ENCODE measurements at regions not wholly inside any gene's neighbourhood (a gene's known extent, or its start where the extent isn't known, plus 50 kb on each side); places are given as distances from the start of the nearest gene placed in this dataset.

DNA sequence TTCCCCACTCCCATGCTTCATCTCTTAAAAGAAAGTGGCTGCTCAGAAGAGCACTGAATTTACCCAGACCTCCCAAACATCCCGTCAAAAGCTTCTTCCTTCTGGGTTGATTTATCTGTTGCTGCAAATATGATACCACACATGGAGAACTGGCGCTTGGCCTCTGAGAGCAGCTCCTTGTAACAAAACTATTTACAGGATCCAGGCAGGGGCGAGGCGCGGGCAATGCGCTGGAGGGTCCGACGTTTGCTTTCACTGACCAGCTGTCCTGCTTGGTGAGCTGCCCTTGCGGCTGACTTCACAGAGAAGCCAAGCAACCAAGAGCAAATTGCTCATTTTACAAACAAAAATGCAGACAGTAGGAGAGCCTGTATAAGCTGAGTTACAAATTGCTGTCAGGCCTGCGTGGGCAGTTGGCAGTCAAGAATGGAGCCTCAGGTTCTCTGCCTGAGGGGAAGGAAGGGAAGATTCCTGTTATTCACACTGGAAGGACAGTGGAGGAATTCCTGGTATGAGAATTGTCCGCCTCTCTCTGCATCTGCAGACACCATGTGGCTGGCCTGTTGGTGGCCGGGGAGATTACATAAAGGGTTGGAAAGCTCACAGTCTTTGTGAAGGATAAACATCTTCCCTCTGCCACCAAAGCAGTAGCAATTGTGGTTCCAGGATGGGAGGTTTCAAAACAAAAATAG lies 192.2 kb upstream of the LEF1 start:
- DNase-seq = no peak

DNA sequence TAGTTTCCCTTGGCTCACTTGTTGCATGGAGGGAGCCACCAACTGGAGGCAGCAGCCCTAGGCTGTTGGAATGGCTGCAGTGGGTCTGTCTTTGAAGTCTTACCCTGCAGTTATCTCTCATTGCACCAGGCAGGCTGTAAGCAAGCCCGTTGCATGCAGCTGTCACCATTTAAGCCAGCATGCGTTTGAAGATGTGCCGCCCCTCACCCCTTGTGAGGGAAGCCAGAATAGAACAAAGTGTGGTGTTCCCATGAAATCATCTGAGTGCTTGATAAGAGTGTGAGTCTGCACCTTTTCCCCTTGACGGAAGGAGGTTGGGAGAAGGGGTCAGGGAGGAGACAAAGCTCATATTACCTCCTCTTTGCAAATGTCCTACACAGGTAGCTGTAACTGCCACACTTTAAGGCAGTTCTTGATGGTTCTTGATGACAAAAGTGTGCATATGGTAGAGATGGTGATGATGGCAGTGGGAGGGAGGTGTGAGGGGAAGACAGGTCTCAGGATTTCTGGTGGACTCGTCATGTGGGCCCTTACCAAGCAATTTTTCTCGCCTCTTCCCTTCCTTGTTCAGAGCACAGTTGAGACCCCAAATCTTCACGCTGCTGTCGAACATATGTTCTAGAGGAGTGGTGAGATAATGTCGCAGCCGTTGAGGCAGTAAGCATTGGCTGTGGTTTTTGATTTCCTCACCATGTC lies 191.4 kb upstream of the LEF1 start:
- DNase-seq = no peak

DNA sequence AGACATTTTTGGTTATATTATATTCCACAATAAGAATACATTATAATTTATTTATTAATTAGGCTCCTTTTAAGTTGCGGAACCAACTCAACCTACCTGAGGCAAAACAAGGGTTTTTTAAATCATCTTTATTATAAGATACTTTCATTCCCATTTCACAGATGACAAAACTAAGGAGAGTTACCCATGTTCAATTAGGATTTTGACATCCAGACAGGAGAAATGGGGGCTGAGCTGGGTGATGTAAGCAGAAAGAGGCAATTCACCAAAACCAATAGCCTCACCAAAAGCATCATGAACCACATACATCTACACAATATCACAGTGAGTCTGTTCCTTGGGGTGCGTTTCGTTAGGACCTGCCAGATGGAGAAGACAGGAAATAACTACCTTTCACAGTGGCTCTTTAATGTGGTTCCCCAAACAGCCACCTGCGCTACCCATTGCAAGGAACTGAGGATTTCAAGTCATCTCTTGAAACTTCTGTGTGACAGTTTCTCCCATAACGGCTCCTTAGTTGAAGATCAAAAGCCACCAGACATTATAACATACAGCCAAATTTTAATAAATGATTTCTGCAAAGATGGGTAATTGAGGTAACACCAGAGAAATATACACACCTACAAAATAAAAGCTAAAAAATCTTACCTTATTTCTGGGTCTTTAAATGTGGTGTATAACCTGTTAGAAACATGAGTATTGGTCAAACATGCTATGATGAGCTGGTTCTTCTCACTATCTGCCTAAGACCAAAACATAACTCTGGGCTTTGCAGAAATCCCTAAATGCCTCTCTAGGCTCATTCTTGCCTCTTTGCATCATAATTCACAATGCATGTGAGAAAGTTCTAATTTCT lies 190.6 kb upstream of the LEF1 start:
- DNase-seq = no peak

DNA sequence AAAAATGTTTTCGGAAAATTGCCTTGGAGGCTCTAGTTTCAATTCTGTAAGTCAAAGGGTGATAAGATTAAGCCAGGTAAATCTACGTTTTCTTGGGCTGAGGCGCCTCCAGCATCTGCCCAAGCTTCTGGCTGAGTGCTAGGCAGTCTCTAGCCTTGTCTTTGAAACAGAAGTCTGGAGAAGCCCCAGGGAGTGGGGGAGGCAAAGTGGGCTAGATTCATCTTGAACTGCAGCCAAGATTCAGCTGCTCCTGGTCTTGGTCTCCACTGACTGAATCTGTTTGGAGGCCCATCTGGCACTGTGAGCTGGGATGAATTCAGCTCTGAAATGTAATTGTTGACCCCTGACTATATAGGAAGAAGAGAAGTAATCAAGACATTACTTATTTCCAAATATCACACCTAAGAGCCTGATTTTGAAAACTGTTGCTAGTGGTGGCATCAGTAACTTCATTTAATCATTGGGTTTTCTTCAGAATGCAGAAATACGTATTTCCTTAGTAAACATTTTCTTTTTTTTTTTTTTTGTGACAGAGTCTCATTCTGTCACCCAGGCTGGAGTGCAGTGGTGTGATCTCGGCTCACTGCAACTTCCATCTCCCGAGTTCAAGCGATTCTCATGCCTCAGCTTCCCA lies 187.3 kb upstream of the LEF1 start:
- DNase-seq = no peak

DNA sequence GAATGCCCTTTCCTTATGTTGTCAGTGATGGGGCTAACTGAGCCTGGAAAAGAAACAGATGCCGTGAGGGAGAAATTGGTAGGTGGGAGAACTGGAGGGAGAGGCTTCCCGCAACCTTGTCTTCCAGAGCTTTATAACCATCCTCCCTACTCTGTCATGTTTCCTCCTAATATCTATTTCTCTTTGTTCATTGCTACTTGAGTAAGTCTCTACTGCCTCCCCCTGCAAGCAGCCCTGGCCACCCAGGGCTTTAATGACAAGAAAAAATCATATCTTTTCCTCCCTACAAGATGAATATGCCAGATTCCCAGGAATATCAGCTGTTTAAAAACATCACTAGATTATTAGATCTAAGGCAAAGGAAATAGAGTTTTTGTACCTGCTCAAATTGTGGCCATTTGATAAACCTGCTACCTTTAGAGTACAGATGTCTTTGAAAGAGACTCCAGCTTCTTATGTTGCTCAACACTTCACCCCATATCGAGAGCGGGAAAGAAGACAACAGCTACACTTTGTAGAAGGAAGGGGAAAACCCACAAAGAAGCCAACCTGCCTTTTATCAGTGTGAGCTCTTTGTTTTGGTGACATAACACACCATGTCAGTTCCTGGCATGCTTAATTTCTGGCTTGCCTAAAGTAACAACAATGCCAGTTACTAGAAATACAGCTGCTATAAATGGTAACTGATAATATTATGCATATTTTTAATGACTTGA lies 186.6 kb upstream of the LEF1 start:
- no peak for DNase-seq

DNA sequence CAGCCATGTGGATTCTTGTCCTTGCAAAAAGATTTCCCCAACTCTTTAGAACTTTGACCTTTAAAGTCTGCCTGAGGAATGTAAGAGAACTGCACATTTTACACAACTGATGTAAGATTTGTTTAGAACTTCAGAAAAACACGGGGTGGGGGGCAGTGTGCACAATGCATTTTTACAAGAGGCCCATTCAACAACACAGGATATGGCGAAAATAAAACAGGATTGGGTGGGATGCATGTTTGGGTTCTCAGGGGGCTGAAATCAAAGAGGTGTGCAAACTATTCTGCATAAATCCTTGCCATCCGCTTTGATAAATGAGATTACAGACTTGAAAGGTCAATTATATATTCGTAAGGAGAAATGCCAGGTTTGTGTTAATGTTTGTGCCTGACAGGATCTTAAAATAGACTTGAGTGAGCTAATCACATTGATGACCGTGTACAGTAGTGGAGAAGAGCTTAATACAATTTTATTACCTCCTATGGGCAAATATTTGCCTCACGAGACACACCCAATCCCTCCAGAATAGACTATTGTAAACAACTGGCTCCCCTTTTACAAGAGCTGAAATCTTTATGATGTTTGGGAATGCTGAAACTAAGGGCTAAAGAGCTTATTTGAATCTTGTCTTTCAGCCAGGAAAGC lies 184.1 kb upstream of the LEF1 start:
- DNase-seq = no peak

DNA sequence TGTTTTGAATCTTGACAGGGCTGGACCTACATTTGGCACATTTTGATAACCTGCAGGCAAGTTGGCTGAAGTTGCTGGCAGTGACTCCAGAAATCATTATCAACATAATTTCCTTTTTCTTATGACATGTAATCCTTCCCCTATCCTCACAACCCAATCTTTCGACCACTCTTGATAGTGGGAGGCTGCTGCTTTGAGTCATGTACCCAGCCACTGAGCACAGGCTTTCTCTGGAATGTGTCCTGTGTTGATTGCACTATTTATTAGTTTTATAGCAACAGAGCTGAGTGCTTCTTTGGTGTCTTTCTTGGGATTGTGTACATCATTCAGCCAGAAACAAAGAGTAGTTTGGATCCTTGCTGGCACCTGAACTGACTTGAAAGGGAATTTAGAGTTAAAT lies 183.1 kb upstream of the LEF1 start:
- DNase-seq = no peak

DNA sequence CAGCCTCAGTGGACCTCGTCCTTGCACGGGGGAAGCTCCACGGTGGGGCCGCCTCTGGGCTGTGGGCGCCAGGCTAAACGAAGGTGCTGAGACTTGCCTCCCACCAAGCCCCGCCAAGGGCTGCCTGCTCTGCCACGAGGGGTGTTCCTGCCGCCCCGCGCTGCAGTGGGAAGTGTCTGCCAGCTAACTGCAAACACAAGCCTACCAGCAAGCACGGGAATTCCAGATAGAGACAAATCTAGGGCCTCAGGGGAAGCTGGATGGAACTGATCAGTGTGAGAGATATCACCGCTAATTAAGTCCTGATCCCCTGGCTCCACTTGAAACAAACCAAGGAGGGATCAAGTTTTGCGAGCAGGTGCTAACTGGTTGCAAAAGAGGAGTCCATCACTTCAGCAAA lies 181.6 kb upstream of the LEF1 start:
- DNase-seq = no peak

DNA sequence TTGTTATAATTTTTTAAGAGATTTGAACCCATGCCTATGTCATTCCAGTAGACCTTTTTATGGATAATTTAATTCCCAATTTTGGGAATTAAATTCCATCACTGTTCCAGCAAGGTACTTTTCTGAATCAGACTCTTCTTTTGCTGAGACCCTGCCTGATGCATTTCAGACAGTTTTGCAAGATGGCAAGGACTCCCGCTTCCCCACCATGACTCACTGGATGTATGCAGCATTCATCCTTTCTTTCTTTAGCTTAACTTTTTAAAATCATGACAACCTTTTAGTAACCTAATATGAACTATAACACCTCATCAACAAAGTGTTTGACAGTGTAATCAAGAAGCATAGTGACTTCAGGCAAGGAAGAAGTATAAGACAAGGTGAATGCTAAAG lies 178.1 kb upstream of the LEF1 start:
- no peak for DNase-seq

DNA sequence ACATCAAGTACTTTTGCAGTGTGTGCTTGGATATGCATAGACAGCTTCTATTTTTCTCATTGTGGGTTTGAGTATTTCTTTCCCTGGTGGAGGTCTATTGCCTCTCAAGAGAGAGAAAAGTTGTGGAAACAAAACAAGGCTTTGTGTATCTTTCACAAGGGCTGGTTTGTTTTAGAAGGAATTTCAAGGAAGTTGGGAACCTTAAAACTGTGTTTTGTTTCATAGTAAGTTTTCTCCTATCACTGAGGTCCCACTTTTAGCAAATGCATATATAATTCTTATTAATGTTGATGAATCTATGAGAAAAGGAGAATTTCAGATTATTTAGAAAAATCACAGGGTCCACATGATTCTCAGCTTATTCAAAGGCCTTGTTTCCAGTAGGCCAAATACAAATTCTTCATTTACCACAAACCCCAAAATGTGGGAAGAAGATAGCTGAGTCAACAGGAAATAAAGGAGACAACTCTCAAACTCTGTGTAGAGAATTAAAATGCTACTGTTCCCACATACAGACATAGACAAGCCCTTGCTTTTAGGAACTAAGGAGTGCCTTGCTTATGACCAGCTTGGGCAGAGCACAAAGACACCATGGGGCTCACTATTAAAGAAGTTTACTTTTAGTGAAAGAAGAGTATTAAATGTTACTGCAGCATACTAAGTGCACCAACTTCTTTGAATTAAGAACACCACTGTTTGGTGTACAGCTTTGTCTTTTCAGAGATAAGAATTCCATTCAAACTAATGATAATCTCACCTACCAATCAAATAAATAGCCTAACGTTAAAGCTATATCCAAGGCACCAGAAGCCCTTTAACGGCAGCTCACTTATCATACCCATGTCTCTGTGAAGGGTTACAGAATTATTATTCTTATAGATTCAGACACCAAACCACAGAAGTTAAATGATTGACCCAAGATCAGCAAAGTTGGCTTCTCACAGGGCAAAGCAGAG lies 177.4 kb upstream of the LEF1 start:
- DNase-seq = no peak

DNA sequence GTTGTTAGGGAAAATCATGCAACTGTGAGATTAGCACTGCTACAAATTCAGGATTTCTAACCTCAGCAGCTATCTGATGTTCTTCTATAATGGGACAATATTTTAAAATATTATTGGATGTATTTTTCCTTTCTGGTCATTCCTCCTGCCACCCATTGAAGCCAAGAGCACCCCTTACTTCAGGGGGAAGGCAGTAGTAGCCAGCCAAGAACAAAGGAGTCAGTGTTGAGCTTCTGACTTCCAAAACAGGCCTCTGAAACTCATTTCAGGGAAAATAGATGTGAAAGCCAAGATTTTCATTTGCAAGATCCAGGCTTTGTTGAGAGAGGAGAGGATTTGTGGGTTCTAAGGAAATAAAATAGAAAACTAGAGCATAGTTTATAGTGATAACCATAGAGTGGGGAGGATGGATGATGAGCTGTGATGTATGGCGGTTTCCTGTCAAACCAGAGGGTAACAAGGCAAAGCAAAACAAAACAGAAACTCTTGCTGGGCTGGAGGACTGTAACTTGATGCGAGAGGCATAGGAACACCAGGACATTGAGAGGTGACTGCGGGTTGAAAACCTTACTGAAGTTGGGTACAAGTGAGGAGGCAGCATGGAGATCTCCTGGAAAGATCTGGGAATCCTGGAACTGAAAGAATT lies 173.7 kb upstream of the LEF1 start:
- DNase-seq = no peak

DNA sequence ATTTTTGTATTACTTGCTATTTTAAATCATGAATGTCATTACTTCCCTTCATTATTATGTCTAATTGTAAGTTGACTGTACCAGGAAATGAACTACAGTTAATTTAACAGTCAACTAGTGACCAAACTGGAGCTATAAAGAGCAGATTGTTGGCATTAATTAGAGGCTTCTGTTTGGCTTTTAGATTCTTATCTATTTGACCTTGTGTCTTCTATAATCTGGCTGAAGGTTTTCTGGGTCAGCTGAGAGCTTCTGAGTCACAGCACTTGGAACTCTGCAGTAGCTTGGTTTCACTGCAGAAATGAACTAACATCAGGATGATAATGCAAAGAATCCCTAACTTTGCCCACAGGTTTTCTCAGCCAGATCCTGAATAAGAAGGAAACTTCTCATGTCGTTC lies 169.2 kb upstream of the LEF1 start:
- no peak for DNase-seq

DNA sequence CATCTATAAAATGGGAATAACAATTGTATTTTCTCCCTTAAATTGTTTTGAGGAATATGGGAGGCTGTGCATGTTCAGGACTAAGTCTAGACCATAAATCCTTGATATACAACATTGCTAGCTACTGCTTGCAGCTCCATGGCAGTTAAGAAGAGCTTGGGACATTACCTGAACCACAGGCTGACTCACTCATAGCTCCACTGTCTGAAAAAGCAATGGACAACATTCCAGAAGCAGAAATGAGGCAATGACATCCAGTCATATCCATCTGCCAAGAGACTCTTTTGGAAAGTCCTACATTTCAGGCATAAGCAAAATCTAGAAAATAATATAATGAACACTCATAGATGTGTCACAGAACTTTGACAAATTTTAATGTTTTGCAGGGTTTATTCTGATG lies 167.3 kb upstream of the LEF1 start:
- DNase-seq = no peak

DNA sequence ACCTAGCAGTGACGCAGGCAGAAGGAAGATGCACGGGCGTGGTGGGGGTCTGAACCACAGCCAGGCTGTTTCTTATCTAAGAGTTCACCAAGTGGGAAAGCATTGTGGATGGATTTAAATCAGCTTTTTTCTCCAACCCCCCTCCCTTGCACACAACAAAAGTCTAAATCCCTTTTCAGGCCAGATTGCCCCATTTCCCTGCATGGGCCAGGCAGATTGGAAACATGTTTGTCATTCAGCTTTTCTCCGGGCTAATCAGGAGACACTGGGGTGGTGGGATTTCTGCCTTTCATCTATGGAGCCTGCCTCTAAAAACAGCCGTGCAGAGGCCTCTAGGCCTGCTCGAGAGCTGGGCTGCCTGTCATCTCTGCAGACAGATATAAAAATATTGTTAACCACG lies 166.3 kb upstream of the LEF1 start:
- no peak for DNase-seq

DNA sequence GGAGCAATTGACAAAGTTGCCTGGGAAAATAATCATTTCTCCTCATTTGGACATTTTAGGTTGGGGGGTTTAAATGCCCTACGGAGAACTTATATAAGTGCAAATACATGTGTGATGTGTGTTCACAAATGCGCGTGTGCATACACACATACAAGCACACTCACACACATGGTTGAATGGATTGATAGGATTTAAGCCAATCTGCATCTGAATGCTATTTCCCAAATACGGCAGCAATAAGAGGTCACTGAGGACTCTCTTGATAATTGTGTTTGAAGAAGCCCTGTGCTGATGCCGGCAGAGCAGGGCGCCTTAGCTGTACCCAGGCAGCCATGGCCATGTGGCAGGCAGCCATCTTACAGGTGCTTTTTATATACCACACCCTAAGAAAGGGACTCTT lies 165.3 kb upstream of the LEF1 start:
- DNase-seq = no peak

DNA sequence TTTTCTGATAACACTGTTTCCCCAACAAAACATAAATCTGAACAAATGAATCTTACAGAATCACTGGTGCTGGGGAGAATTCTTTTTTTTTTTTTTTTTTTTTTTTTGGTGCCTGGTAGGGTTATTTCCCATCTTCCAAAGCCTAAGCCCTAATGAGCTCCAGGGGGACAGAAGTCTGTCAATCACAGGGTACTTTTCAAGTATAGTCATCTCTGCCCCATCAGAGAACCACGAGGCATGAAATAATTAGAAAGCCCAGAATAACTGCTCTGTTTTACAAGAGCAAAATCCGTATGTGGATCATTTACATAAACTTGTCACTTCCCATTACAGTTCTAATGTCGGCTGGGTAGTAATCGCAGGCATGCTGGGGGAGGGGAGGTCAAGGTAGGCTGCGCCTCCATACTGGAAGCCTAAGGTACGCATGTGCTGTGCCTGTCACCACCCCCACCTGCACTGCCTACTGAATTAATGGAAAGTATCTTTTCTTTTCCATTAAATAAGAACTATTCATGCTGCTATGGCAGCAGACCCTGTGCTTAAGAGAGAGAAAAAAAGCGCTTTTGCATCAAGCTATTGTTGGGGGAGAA lies 164.7 kb upstream of the LEF1 start:
- no peak for DNase-seq

DNA sequence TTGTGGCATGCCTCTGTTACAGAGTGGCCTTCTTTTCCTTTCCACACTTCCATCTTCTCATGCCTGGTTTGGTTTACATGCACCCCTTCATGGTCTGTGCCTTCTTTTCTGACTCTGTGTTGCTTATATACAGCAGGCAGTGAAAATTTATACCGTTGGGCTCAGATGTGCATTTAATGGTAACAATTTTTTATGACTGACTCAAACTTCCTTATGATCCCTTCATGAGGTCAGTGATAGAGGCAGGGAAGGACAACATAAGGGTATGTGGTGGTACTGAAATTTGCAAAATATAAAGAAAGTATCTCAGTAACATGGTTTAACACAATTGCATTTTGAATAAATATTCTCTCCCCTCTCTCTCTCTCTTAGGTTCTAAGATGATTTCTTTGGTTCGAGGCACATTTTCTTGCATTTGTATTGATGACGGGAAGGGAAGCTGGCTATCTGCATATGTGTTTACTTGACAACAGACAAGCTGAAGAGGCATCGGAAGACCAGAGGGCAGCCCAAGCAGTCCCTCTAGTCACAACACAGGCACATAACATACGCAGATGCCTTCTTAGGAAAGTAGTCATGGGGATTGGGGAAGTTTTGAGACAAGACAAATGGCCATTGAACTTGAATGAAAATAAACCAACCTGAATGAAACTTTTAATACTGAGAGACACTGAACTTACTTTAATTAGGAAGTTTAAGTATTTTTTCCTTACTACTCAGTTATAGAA lies 163.3 kb upstream of the LEF1 start:
- no peak for DNase-seq

DNA sequence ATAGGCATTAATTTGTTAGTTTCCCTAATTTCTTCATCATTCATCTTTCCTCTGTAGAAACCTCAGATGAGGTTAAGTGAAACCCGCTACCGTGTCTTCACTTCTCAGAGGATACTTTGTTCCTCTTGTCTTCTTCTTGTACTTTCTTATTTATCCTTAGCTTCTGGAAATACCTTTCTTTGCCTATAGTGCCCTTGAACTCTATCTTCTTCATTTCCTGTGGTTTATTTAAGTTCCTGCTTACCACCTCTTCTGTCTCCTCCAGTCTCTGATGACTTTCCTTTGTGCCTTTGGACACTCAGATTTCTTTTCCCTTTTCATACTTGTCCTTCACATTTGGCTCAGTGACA lies 159.6 kb upstream of the LEF1 start:
- DNase-seq = no peak

DNA sequence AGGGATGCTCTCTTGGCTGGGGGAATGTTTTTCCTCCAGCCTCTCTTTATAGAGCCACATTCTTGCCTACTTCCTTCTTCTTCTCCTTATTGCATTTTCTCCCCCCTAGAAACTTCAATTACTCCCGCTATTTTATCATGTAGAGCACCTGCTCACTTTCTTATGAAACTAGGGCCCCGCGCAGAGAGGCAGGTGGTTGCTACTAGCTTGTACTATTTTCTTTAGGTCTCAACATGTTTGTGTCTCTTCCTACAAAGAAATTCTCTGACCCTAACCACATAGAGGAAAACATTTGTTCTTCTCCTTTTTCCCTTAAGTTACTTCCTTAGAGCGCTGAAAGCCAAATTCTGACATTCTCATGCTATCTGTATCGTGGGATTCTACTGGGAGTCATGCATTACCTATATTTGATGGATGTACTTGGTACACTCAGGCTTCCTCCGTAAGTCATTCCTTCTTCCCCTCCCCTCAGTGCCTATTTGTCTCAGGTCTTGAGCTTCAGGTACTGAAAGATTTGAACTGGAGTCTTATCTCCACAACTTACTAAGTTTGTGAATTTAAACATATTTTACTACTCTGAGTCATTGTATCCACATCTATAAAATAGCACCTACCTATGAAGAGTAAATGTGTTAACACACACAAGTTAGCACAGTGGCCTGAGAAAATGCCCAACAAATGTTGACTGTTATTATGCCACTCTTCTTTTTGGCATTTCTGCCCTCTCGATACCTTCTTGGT lies 159.1 kb upstream of the LEF1 start:
- DNase-seq = no peak

Data from bone marrow (tissue), 2 donors.